Ishikawa (cell line): ENCODE measurements at regions not wholly inside any gene's neighbourhood (a gene's known extent, or its start where the extent isn't known, plus 50 kb on each side); places are given as distances from the start of the nearest gene placed in this dataset.

ENCODE experiments used
- CREB1 ChIP-seq: IDR thresholded peaks from 2 replicates; pipeline ENCODE4 v1.6.1; 2012; ENCODE audit warnings: low read depth
- EGR1 ChIP-seq: IDR thresholded peaks from 2 replicates; pipeline ENCODE4 v1.6.1; 2012
- EP300 ChIP-seq: IDR thresholded peaks from 2 replicates; pipeline ENCODE4 v1.6.1; 2012; ENCODE audit warnings: borderline replicate concordance
- NFIC ChIP-seq: IDR thresholded peaks from 2 replicates; pipeline ENCODE4 v1.6.1; 2012
- RAD21 ChIP-seq: IDR thresholded peaks from 2 replicates; pipeline ENCODE4 v1.6.1; 2012; ENCODE audit warnings: low read depth
- TAF1 ChIP-seq: IDR thresholded peaks from 2 replicates; pipeline ENCODE4 v1.6.1; 2012; ENCODE audit warnings: low read depth, mild to moderate bottlenecking
- YY1 ChIP-seq: IDR thresholded peaks from 2 replicates; pipeline ENCODE4 v1.6.1; 2012; ENCODE audit warnings: low read depth
- TF ChIP-seq, protein P1 (sequence below): IDR thresholded peaks from 2 replicates; pipeline ENCODE4 v1.6.1; 2012
- TF ChIP-seq, protein P2 (sequence below): IDR thresholded peaks from 2 replicates; pipeline ENCODE4 v1.6.1; 2012; ENCODE audit warnings: low read depth, mild to moderate bottlenecking
- TF ChIP-seq, protein P3 (sequence below): IDR thresholded peaks from 2 replicates; pipeline ENCODE4 v1.6.1; 2012

DNA sequence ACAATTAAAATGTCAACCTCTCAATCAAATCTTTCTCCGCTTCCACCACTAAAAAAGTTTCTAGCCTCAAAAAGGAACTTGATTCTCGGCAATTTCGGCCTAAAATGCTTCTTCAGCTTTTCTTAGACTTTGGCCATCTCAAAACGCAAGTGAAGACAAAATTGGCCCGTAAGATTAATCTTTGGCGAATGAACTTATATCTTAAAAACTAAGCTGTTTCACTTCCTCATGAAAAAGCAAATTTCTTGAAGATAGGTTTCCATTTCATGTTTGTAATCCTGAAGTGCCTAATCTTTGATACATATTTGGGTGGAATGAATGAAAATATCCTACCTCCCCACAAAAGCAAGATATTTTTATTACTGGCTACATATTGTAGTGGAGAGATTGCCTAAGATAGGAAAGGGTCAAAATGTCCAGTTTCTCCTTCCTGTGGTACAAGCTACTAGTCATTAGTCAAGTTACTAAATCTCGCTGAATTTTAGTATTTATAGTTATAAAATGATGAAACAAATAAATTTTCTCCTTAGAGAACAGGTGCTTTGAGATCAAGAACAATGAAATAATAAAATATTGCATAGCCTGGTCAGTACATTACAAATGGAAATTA is 85.4 kb upstream of the ZEB2 start:
- TF ChIP-seq, protein P1, sequence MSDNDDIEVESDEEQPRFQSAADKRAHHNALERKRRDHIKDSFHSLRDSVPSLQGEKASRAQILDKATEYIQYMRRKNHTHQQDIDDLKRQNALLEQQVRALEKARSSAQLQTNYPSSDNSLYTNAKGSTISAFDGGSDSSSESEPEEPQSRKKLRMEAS = no peak
- TF ChIP-seq EP300 (no peak), TAF1 (no peak), EGR1 (no peak), YY1 (no peak), NFIC (no peak), CREB1 (no peak), RAD21 (no peak)
- TF ChIP-seq, protein P2, sequence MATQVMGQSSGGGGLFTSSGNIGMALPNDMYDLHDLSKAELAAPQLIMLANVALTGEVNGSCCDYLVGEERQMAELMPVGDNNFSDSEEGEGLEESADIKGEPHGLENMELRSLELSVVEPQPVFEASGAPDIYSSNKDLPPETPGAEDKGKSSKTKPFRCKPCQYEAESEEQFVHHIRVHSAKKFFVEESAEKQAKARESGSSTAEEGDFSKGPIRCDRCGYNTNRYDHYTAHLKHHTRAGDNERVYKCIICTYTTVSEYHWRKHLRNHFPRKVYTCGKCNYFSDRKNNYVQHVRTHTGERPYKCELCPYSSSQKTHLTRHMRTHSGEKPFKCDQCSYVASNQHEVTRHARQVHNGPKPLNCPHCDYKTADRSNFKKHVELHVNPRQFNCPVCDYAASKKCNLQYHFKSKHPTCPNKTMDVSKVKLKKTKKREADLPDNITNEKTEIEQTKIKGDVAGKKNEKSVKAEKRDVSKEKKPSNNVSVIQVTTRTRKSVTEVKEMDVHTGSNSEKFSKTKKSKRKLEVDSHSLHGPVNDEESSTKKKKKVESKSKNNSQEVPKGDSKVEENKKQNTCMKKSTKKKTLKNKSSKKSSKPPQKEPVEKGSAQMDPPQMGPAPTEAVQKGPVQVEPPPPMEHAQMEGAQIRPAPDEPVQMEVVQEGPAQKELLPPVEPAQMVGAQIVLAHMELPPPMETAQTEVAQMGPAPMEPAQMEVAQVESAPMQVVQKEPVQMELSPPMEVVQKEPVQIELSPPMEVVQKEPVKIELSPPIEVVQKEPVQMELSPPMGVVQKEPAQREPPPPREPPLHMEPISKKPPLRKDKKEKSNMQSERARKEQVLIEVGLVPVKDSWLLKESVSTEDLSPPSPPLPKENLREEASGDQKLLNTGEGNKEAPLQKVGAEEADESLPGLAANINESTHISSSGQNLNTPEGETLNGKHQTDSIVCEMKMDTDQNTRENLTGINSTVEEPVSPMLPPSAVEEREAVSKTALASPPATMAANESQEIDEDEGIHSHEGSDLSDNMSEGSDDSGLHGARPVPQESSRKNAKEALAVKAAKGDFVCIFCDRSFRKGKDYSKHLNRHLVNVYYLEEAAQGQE = no peak
- TF ChIP-seq, protein P3, sequence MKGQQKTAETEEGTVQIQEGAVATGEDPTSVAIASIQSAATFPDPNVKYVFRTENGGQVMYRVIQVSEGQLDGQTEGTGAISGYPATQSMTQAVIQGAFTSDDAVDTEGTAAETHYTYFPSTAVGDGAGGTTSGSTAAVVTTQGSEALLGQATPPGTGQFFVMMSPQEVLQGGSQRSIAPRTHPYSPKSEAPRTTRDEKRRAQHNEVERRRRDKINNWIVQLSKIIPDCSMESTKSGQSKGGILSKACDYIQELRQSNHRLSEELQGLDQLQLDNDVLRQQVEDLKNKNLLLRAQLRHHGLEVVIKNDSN = no peak
